Central memory CD8-positive, alpha-beta T cell (primary cell): ENCODE measurements at regions not wholly inside any gene's neighbourhood (a gene's known extent, or its start where the extent isn't known, plus 50 kb on each side); places are given as distances from the start of the nearest gene placed in this dataset.

Source experiments
- ATAC-seq: fragments of 150-1000 bp; cut with Tn5 transposase; replicated peaks from 2 replicates; pipeline ENCODE4 v1.10.0; 2022; ENCODE audit warnings: mild to moderate bottlenecking, moderate FRiP score, moderate number of reproducible peaks; ENCODE audit not compliant: poor library complexity, severe bottlenecking; ENCODE audit errors: extremely low read depth
- DNase-seq, 2 donors: peaks; one replicate each; pipeline ENCODE4 v3.0.0; 2021; ENCODE audit warnings: low spot score in 2 of 2
- H3K27ac Mint-ChIP-seq: one replicate; pipeline ENCODE4 v1.8.0; 2022; ENCODE audit warnings: low read depth, mild to moderate bottlenecking, moderate library complexity, mixed read lengths
- H3K27me3 Mint-ChIP-seq: one replicate; pipeline ENCODE4 v1.8.0; 2022; ENCODE audit warnings: mixed read lengths
- H3K36me3 Mint-ChIP-seq: one replicate; pipeline ENCODE4 v1.8.0; 2022; ENCODE audit warnings: mild to moderate bottlenecking, moderate library complexity, mixed read lengths; ENCODE audit not compliant: insufficient read depth
- H3K4me1 Mint-ChIP-seq: one replicate; pipeline ENCODE4 v1.8.0; 2022; ENCODE audit warnings: mixed read lengths
- H3K4me3 Mint-ChIP-seq: one replicate; pipeline ENCODE4 v1.8.0; 2022; ENCODE audit warnings: mild to moderate bottlenecking, moderate library complexity, mixed read lengths
- H3K9me3 Mint-ChIP-seq: one replicate; pipeline ENCODE4 v1.8.0; 2022; ENCODE audit warnings: mixed read lengths

DNA sequence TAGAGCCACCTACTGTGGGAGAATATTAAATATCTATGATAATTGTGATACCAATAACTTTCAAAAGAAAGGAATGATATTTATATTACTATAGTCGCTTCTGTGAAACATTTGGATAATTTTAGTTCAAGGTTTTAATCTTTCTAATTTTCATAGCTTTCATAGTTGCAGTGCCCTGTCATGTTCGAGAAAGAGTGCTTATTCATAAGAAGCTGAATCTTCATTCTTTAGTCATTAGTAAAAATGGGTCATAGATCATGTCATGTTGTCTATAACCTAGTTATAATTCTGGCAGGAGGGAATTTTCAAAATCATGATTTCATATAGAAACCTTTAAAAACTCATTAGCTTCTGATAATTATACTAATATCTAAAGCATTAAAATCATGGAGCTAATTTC, 685.6 kb downstream of the CETN3 start:
- Mint-ChIP-seq H3K4me1 (no peaks in the 10 kb centered on the region), H3K27me3 (no peaks in the 10 kb centered on the region), H3K4me3 (no peak overlapping the region), H3K9me3 (peaks cover 30% of the 10 kb centered on the region), H3K36me3 (no peaks in the 10 kb centered on the region), H3K27ac (no peak overlapping the region)
- ATAC-seq = no peak
- no peak for DNase-seq

DNA sequence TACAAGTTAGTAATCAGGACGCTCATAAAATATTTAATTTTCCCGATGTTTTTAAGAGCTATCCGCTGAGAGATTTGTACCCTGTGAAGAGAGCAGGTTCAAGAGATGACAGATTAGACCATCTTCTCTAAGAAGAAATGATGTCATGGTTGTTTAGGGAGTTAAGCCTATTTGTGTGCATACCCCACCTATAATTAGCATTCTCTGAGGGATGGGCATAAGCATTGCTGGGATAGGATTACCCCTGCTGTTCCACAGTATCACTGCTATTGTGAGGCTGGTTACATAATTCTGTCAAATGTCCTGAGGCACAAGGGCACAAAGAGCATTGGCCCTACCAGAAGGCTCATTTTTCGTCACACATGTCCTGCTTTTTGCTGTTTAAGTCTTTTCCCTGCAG, 687.0 kb downstream of the CETN3 start:
- no peaks in the 10 kb centered on the region for H3K27me3 Mint-ChIP-seq
- H3K4me1 Mint-ChIP-seq = no peaks in the 10 kb centered on the region
- no peak overlapping the region for H3K27ac Mint-ChIP-seq
- peaks cover 30% of the 10 kb centered on the region for H3K9me3 Mint-ChIP-seq
- ATAC-seq = no peak
- no peaks in the 10 kb centered on the region for H3K36me3 Mint-ChIP-seq
- no peak overlapping the region for H3K4me3 Mint-ChIP-seq
- DNase-seq = no peak

DNA sequence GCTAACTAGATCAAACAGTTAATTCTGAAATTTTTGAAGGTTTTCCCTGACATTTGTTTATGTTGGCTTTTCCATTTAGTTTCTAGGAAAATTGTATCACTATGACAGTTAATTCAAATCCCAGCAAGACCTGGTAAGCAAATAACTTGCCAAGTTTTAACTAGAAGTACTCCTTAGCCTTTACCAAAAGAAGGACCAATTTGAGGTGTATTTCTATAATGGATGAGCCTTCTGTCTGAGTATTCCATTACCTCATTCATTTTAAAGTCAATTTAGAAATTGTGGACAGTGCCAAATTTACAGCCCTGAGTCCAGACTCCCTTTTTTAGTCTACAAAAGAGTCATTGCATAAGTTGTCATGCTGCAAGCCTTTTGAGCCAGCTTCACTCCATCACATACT, 687.6 kb downstream of the CETN3 start:
- Mint-ChIP-seq H3K36me3 (no peaks in the 10 kb centered on the region), H3K27me3 (no peaks in the 10 kb centered on the region), H3K27ac (no peak overlapping the region), H3K9me3 (peaks cover 30% of the 10 kb centered on the region), H3K4me3 (no peak overlapping the region), H3K4me1 (no peaks in the 10 kb centered on the region)
- ATAC-seq (no peak), DNase-seq (no peak)

DNA sequence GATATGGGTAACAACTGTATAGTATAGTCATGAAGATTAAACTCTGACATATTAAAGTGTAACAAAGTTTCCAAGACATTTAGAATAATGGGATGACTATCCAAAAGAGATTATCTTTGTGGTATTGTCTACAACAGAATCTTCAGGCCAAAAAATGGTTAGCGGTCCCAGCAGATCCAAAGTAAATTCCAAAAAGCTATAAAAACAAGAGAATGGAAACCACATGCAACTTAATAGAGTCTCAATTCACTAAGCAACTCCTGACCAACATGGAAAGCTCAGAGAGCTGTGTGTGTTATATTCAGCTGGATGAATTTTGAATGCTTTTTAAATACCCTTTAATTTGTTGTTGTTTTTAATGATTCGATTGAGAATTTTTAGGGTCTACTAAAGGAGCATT, 688.2 kb downstream of the CETN3 start:
- Mint-ChIP-seq H3K27ac (no peak overlapping the region), H3K27me3 (no peaks in the 10 kb centered on the region), H3K4me1 (no peaks in the 10 kb centered on the region), H3K4me3 (no peak overlapping the region), H3K36me3 (no peaks in the 10 kb centered on the region), H3K9me3 (peaks cover 25% of the 10 kb centered on the region)
- ATAC-seq (no peak), DNase-seq (no peak)

DNA sequence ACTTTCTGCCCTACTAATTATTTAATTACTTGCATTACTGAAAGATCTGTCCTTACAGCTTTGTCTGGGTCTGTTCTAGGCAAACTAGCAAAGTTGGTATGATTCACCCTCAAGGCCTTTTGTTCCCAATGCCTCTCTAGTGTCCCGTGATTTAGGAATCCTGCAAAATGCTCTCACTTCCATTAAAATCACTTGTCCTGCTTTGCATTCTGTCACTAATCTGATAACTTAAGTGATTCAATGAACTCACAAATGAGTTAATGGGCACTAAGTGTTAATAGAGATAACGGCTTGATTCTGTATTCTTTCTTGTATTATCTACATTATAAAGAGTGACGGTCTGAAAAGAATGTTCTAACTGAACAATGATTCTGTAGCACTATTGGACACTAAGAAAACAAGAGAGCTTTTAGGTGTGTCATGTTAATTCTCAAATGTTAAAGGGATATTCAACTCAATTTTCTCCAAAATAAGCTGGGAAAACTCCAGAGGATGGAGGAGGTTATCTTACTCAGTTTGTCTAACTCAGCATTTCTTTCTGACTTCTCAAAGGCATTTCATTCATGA, 697.3 kb downstream of the CETN3 start:
- Mint-ChIP-seq H3K4me1 (no peaks in the 10 kb centered on the region), H3K9me3 (peaks cover 14% of the 10 kb centered on the region), H3K4me3 (no peak overlapping the region), H3K27ac (no peak overlapping the region), H3K36me3 (no peaks in the 10 kb centered on the region), H3K27me3 (no peaks in the 10 kb centered on the region)
- DNase-seq = no peak
- ATAC-seq = no peak

DNA sequence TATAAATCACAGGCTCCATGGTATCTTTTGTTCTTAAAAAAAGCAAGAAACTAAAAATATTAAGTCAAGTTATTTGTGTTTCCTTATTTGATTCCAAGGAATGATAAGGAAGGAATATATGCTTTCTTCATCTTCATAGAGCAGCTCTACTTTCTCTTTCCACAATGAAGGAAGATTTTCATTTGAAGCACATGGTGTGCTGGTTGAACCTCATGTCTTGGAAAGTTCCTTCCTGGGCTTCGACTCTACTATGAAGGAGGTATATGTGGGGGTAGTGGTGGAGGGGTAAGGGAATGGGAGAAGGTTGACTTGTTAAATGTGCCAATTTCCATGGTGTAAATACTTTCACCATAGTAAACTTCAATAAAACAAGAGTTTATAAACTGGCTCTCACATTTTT, 698.0 kb downstream of the CETN3 start:
- H3K27ac Mint-ChIP-seq = no peak overlapping the region
- ATAC-seq = no peak
- H3K9me3 Mint-ChIP-seq = peaks cover 18% of the 10 kb centered on the region

DNA sequence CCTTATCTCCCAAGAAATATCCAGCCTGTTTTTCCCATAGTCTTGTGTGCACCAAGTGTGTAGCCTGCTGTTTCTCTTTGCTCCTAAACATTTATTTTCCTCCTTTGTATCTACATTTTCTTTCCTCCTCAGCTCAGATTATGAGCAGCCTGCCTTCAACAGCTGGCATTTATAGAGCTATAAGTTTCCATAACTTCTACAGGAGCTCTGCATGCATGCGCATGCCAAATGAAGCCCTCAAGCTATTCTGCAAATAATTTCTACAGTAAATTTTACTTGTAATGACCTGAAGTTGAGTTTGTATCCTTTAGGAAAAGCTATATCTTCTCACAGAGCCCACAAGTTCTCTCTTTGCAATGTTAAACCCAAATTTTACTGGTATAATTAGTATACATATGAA, 699.5 kb downstream of the CETN3 start:
- H3K27me3 Mint-ChIP-seq = no peaks in the 10 kb centered on the region
- no peak overlapping the region for H3K27ac Mint-ChIP-seq
- H3K36me3 Mint-ChIP-seq = no peaks in the 10 kb centered on the region
- H3K9me3 Mint-ChIP-seq = peaks cover 13% of the 10 kb centered on the region
- DNase-seq (no peak), ATAC-seq (no peak)
- H3K4me1 Mint-ChIP-seq = no peaks in the 10 kb centered on the region
- no peak overlapping the region for H3K4me3 Mint-ChIP-seq

More for the DNA sequence above, 698.0 kb downstream of the CETN3 start:
- H3K27me3 Mint-ChIP-seq = no peaks in the 10 kb centered on the region
- no peak for DNase-seq
- H3K4me3 Mint-ChIP-seq = no peak overlapping the region
- no peaks in the 10 kb centered on the region for H3K36me3 Mint-ChIP-seq
- no peaks in the 10 kb centered on the region for H3K4me1 Mint-ChIP-seq

DNA sequence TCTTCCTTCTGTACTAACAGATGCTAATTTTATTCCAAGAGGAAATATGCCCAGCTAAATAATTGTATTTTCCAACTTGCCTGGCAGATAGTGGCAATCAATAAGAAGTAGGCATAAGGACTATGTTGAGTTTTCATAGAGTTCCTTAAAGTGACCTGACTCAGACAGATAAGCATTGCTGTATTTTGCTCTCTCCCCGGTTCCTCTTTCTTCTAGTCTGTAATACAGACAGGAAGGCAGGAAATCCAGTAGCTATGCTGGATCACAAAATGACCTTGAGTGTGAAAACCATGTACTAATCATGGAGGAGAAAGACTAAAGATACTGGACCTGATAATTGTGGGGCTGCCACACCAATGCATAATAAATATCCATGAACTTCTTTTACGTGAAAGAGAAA, 701.7 kb downstream of the CETN3 start:
- H3K36me3 Mint-ChIP-seq = no peaks in the 10 kb centered on the region
- no peak overlapping the region for H3K4me3 Mint-ChIP-seq
- H3K9me3 Mint-ChIP-seq = peaks cover 12% of the 10 kb centered on the region
- no peak for ATAC-seq
- no peak for DNase-seq
- no peak overlapping the region for H3K27ac Mint-ChIP-seq
- H3K4me1 Mint-ChIP-seq = no peaks in the 10 kb centered on the region
- no peaks in the 10 kb centered on the region for H3K27me3 Mint-ChIP-seq

DNA sequence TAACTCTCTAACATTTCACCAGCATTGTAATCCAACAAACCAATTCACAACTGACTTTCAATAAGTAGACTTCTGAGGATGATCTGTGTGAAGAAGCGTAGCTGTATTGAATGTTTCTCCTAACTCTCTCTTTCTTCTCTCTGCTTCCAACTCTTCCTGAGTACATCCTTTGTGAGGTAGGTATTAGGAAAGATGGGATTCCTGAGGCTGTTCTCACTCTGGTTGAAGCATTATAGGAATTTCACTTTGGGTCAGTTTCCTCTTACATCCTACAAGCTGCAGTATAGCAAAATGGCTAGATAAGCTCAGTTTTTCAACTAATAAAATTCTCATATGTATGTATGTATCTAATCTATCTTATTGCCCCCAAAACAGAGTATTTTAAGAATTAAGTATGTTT, 702.8 kb downstream of the CETN3 start:
- Mint-ChIP-seq H3K36me3 (no peaks in the 10 kb centered on the region), H3K27ac (no peak overlapping the region), H3K4me3 (no peak overlapping the region), H3K4me1 (no peaks in the 10 kb centered on the region), H3K27me3 (no peaks in the 10 kb centered on the region), H3K9me3 (peaks cover 12% of the 10 kb centered on the region)
- ATAC-seq (no peak), DNase-seq (no peak)

DNA sequence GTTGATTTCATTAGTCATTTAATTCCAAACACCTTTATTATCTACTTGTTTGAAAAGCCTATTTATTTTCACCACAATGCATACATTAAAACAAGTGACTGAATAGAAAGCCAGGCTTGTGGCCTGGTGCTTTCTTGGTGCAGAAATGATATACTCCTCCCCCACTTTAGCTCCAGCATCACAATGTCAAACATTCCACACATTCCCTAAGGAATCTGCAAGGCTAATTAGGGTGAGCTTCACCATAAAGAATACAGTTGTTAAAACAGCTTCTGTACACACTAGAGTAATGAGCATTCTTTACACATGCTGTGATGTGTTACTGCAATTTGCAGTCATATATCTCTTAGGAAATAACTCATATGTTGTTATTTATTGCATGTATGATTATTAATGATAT, 705.7 kb downstream of the CETN3 start:
- no peak overlapping the region for H3K27ac Mint-ChIP-seq
- H3K4me1 Mint-ChIP-seq = no peaks in the 10 kb centered on the region
- H3K36me3 Mint-ChIP-seq = no peaks in the 10 kb centered on the region
- ATAC-seq (no peak), DNase-seq (no peak)
- H3K9me3 Mint-ChIP-seq = peaks cover 18% of the 10 kb centered on the region
- H3K27me3 Mint-ChIP-seq = no peaks in the 10 kb centered on the region
- H3K4me3 Mint-ChIP-seq = no peak overlapping the region

DNA sequence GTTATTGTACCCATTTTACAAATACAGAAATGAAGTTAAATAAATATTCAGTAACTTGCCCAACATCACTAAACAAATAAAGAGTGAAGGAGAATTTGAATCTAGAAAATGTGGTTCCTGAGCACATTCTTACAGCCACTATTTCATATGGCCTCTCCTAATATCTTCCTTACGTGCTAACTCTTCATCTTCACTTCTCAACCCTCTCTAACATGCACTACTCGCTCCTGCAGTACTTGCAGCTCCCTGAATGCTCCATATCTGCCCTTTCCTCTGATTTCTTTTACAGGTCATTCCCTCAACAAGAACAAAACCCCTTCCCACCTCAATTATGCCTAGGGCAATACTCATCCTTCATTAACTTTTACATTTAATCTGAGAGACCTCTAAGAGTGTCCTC, 711.5 kb downstream of the CETN3 start:
- Mint-ChIP-seq H3K4me3 (no peak overlapping the region), H3K27ac (no peak overlapping the region), H3K27me3 (no peaks in the 10 kb centered on the region), H3K4me1 (no peaks in the 10 kb centered on the region), H3K36me3 (no peaks in the 10 kb centered on the region), H3K9me3 (peaks cover 20% of the 10 kb centered on the region)
- ATAC-seq (no peak), DNase-seq (no peak)

DNA sequence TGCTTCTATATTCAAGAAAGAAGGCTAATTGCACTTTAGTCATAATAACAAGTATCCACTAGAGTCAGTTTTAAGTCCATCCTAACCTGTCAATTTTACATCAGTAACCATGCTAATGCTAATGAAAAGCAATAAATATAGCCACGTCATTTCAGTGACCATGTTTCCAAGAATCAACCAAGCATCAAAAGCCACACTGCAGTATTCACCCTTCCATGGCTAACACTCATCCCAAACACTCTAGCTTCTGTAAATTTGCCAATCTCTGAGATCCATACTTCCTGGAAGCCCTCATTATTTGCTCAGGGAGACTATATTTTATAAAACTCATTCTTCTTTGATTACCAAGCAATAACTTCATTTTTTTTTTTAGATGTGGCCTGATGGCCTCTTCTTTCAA, 712.0 kb downstream of the CETN3 start:
- Mint-ChIP-seq H3K27ac (no peak overlapping the region), H3K4me1 (no peaks in the 10 kb centered on the region), H3K36me3 (no peaks in the 10 kb centered on the region), H3K27me3 (no peaks in the 10 kb centered on the region), H3K4me3 (no peak overlapping the region), H3K9me3 (peaks cover 20% of the 10 kb centered on the region)
- DNase-seq (no peak), ATAC-seq (no peak)

DNA sequence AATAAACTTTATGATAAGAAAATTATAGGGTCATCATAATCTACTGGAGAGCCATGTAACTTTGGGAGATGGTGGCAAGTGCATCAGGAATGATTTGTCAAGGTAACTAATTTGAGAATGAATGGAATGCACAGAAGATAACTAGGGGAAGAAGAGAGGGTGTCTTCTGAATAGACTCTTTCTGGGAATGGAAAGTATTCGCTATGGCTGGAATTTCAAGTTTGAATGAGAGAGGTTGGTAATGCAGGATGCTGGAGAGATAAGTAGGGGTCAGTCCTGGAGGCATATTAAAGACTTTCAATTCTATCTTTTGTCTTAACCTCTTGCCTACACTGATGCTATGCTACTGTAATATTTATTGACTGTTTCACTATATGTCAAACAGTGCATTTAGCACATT, 714.2 kb downstream of the CETN3 start:
- no peaks in the 10 kb centered on the region for H3K27me3 Mint-ChIP-seq

DNA sequence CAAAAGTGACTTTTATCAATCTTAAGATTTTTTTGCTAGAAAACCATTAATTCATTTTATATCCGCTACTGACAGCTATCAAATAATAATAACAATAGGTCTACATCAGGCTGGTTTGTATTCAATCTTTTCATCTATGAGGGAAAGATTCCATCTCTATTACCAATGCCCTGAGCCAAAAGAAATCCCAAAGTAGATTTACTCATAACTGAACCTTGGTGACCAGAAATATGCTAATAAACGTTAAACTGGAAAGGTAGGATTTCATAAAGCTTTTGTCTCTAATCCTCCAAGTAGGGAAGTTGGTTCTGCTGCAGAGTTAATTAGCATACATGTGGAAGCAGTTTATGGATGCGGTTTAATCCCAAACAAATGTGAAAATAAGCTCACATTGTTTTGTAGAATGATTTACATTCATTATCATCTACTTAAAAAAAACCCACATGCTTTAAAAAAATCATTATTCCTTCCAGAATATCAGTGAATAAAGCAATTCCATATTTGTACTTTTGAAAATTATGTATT, 715.5 kb downstream of the CETN3 start:
- Mint-ChIP-seq H3K4me1 (no peaks in the 10 kb centered on the region), H3K4me3 (no peak overlapping the region), H3K36me3 (peaks cover 2% of the 10 kb centered on the region), H3K9me3 (peaks cover 10% of the 10 kb centered on the region), H3K27ac (no peak overlapping the region), H3K27me3 (no peaks in the 10 kb centered on the region)
- no peak for DNase-seq
- no peak for ATAC-seq

More for the DNA sequence above, 714.2 kb downstream of the CETN3 start:
- Mint-ChIP-seq H3K4me1 (no peaks in the 10 kb centered on the region), H3K36me3 (peaks cover under 1% of the 10 kb centered on the region), H3K4me3 (no peak overlapping the region), H3K9me3 (peaks cover 20% of the 10 kb centered on the region), H3K27ac (no peak overlapping the region)
- DNase-seq (no peak), ATAC-seq (no peak)
